ENCODE measurements at regions not wholly inside any gene's neighbourhood (a gene's known extent, or its start where the extent isn't known, plus 50 kb on each side); places are given as distances from the start of the nearest gene placed in this dataset.

GRCh38 chr3:182473191-182473710 lies 320.1 kb upstream of the ATP11B start:
- no peak overlapping the region for H3K27ac ChIP-seq
- TF ChIP-seq, protein P1, sequence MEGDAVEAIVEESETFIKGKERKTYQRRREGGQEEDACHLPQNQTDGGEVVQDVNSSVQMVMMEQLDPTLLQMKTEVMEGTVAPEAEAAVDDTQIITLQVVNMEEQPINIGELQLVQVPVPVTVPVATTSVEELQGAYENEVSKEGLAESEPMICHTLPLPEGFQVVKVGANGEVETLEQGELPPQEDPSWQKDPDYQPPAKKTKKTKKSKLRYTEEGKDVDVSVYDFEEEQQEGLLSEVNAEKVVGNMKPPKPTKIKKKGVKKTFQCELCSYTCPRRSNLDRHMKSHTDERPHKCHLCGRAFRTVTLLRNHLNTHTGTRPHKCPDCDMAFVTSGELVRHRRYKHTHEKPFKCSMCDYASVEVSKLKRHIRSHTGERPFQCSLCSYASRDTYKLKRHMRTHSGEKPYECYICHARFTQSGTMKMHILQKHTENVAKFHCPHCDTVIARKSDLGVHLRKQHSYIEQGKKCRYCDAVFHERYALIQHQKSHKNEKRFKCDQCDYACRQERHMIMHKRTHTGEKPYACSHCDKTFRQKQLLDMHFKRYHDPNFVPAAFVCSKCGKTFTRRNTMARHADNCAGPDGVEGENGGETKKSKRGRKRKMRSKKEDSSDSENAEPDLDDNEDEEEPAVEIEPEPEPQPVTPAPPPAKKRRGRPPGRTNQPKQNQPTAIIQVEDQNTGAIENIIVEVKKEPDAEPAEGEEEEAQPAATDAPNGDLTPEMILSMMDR (conservative IDR thresholded peaks at IDR 0.05): no peak

GRCh38 chr3:182478369-182478768 lies 314.9 kb upstream of the ATP11B start:
- no peak overlapping the region for H3K27ac ChIP-seq
- TF ChIP-seq, protein P1 (conservative IDR thresholded peaks at IDR 0.05): no peak

DNA sequence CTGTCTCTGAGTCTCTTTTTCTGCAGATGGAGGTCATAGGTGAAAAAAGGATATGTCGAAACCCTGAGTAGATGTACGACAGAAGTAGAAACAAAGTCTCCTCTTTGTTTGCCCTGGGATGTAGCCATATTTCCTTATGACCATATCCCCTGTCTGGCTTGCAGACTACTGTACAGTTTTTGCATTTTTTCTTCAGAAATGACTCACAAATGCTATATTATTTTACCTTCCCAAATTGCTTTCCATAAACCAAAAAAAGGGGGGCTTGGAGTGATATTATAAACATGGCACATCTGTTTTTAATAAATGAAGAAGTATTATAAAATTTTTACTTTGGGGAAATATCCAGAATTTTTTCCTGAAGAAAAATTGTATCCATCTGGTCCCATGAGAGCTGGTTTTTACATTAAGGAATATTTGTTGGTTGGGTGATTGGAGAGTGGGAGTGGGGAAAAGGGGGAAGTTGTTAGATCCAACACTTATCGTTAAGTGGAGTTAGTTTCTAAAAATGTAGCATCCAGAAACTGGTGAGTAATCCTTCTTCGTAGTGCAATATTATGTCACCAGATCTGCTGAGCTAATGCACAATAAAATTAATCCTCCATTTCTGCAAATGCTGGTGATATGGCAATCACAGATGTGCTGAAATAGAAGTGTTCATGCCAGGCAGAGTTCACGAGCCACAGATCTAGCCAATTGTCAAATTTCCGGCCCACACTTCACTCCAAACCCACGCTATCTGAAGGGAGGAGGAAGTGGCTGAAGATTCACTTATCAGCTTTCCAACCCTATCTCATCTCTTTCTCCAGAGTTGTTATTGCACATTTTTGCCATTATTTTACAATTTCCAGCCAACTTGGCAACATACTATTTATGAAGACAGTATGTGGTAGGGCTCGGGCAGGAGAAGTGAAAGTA lies 313.6 kb upstream of the ATP11B start:
- TF ChIP-seq, protein P1 (conservative IDR thresholded peaks at IDR 0.05): no peak
- no peak overlapping the region for H3K27ac ChIP-seq

GRCh38 chr3:182482705-182483104 lies 310.6 kb upstream of the ATP11B start:
- no peak overlapping the region for H3K27ac ChIP-seq
- TF ChIP-seq, protein P1 (conservative IDR thresholded peaks at IDR 0.05): no peak

DNA sequence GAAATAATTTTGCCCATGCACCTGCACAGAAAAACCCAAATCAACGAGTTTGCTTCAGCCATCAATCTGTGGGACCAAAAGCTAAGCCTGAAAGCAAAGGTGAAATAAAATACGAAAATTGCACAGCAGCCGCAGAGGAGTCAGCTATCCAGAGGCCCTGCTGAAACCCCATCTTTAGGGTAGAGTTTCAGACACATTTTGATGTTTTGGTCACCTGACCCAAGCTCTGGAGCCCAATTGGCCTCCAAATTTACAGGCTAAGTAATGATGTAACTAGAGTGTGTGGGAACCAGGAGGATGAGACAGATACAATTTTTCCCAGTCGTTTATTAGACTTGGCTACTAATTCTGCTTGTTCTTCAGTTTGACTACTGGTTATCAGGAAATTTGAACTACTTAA lies 308.6 kb upstream of the ATP11B start:
- peak overlapping the region; percentile 52; the same call in 1 of the 2 replicates for H3K27ac ChIP-seq
- TF ChIP-seq, protein P1 (conservative IDR thresholded peaks at IDR 0.05): no peak

DNA sequence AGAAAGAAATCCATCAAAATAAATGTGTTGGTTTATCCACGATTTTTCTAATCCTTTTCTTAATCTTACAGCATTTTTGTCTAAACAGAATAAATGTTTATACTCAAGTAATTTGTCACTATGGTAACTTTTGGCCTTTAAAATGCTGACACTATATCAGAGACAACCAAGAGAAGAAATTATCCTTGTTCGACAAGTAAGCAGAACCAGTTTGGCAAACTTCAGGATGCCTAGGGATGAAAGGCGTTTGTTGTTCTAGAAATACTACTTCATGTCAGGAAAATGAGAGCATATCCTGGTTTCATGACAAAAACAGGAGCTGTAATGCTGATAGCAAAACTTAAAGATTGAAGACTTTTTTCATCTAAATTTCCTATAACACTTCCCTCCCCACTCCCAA lies 308.0 kb upstream of the ATP11B start:
- TF ChIP-seq, protein P1 (conservative IDR thresholded peaks at IDR 0.05): no peak
- peak overlapping the region; percentile 52 for H3K27ac ChIP-seq

GRCh38 chr3:182486463-182486862 lies 306.8 kb upstream of the ATP11B start:
- peak overlapping the region; percentile 52 for H3K27ac ChIP-seq

More at GRCh38 chr3:182486463-182486862, 306.8 kb upstream of the ATP11B start:
- TF ChIP-seq, protein P1 (conservative IDR thresholded peaks at IDR 0.05): no peak

Data from VCaP (cell line).